Retinal pigment epithelial cell (primary cell): ENCODE measurements at regions not wholly inside any gene's neighbourhood (a gene's known extent, or its start where the extent isn't known, plus 50 kb on each side); places are given as distances from the start of the nearest gene placed in this dataset.

ENCODE experiments used
- DNase-seq: peaks from one replicate; pipeline ENCODE4 v3.0.0-alpha.2; 2010; ENCODE audit warnings: low read depth
- H3K4me3 ChIP-seq: 2 replicates; pipeline ENCODE4 v1.5.1; 2011; ENCODE audit warnings: mild to moderate bottlenecking, low read length, control low read depth, moderate library complexity
- TF ChIP-seq, protein P1 (sequence below): conservative IDR thresholded peaks from 2 replicates; pipeline ENCODE4 v1.5.1; 2011; ENCODE audit warnings: low read depth, low read length, control low read depth, inconsistent platforms

DNA sequence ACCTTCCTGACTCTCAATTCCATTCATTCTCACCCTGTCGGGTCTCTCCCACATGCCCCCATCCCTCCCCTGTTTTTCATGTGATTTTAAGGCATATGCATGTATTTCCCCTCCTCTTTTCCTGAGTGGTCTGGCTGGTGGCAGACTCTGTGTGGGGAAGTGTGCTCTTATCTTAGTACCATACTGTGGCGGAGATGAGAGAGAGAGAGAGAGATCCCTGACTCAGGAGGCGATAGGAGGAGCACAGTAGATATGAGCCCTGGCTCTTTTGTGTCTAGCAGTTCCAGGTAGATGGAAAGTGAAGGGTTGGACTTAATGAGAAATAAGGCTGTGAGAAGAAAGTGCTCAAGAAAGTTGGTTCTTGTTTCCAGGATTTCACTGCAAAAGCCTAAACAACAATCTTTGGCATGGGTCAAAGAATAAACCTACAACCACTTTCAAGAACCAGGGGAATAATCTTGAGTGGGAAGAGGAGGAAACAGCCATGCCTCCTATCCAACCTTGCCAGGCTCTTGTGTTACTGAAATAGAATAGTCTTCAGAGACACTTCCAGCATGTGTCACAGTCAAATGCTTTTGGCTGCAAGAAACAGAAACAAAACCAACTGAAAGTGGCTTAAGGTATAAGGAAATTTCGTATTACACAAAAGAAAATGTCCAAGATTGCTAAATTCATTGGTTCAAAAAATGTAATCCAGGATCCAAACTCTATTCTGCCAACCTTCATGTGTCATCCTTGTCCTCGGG lies 123.8 kb upstream of the MYLIP start:
- H3K4me3 ChIP-seq, result no peak overlapping the region
- no peak for DNase-seq
- TF ChIP-seq, protein P1, sequence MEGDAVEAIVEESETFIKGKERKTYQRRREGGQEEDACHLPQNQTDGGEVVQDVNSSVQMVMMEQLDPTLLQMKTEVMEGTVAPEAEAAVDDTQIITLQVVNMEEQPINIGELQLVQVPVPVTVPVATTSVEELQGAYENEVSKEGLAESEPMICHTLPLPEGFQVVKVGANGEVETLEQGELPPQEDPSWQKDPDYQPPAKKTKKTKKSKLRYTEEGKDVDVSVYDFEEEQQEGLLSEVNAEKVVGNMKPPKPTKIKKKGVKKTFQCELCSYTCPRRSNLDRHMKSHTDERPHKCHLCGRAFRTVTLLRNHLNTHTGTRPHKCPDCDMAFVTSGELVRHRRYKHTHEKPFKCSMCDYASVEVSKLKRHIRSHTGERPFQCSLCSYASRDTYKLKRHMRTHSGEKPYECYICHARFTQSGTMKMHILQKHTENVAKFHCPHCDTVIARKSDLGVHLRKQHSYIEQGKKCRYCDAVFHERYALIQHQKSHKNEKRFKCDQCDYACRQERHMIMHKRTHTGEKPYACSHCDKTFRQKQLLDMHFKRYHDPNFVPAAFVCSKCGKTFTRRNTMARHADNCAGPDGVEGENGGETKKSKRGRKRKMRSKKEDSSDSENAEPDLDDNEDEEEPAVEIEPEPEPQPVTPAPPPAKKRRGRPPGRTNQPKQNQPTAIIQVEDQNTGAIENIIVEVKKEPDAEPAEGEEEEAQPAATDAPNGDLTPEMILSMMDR, result no peak

DNA sequence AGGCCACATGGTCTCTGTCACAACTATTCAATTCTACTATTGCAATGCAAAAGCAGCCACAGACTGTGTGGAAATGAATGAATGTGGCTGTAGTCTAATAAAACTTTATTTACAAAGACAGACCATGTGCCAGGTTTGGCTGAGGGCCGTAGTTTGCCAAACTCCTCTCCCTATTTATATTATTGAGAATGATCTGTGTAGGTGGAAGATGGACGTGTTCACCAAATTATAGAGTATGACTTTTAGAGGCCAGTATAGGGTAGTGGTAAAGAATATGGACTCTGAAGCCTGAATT lies 125.7 kb upstream of the MYLIP start:
- H3K4me3 ChIP-seq, result no peak overlapping the region
- TF ChIP-seq, protein P1, result no peak
- no peak for DNase-seq

DNA sequence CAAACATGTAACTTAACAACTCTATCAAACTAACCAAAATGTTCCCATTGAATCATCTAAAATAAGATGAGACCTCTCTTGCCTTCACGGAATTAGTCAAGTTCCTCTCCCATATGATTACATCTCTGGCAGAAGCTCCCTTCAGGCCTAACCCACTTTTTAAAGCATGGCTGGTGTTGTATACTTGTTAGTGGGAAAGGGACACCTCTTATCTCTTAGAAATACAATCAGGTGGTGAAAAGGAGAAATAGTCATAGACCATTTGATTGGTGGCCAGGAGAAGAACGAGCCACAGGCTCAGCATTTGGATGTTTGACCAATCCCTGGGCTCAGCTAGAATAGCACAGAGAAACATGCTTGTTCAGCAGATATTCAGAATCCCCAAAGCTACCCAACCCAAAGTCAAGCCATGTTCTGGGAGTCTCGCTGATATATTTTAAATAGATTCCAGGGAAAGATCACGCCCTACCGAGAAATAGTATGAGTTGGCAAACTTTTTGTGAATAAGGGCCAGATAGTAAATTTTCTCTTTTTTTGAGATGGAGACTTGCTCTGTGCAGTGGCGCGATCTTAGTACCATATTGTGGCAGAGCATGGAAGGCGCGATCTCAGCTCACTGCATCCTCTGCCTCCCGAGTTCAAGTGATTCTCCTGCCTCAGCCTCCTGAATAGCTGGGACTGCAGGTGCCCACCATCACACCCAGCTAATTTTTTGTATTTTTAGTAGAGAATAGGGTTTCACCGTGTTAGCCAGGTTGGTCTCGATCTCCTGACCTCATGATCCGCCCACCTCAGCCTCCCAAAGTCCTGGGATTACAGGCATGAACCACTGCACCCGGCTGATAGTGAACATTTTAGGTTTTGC lies 126.3 kb upstream of the MYLIP start:
- DNase-seq, result no peak
- TF ChIP-seq, protein P1, result no peak
- no peak overlapping the region for H3K4me3 ChIP-seq

DNA sequence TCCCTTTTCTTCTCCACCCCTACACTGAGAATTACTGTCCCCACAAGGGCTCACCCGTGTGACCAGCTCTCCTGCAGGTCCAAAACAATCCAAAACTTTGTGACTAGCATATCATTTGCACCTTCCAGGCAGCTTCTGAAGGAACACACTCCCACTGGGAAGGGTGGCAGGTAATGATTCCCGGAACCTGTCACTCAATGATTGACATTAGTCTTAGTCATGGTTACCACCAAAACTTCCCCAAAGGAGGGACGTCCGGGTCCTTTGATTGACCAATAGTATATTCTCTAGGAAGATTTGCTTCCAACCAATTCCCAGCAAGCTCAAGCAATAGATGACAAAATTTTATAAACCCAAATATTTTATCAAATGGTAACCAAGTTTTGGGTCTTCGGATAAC lies 127.7 kb upstream of the MYLIP start:
- TF ChIP-seq, protein P1, result no peak
- DNase-seq, result no peak
- no peak overlapping the region for H3K4me3 ChIP-seq

DNA sequence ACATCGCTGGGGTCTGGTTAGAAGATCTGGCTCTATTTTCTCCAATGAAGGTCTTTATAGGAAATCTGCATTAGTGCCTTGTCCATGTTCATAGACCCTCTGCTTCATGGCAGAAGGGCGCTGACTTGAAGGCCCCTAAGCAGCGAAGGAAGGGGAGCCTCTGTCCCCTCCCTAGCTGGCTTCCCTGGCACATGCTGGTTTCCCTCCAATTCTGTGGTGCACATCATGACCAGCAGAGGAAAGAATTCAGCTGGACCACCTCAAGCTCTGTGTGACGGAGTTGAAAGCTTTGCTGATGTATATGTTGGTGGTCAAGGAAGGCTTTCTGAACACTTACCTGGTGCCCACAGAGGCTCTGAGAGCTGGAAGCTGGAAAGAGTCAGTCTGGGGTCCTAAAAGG lies 129.7 kb upstream of the MYLIP start:
- no peak overlapping the region for H3K4me3 ChIP-seq
- TF ChIP-seq, protein P1, result no peak
- no peak for DNase-seq

DNA sequence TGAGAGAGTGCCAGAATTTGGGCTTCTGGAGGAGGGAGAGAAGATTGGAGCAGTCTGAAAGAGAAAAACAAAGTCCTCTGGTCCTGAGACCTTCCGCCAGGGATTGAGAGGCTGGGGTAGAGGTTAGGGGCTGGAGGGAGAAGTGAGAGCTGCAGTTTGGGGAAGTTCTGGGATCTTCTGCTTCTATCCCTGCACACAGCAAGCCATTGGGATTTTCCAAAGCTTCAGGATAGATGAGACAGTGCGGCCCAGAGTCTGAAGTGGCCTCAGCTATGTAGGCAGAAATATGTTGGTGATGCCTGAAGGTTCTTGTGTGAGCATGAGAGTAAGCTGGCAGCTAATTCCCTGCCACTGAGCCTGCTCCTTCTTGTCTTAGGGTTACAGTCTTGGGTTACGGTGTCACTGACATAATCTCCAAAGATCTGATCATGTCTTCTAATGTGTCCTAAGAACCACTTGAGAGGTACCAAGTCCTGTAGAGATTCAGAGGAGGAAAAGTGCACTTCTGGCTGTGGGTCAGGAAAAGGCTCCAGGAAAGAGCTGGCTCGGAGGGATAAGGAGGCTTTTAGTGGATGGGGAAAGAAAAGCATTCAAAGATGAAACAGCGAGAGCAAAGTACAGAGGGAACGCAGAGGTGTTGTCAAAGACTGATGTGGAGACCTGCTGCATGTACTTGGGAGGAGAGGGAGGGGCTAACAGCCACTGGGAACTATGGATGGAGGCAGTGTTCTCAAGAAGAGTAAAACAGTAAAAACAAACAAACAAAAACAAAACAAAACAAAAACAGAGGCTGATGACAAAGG lies 131.1 kb upstream of the MYLIP start:
- no peak for DNase-seq
- TF ChIP-seq, protein P1, result no peak

More for the DNA sequence above, 131.1 kb upstream of the MYLIP start:
- no peak overlapping the region for H3K4me3 ChIP-seq
